Esophagus squamous epithelium (tissue), 4 donors: ENCODE measurements at regions not wholly inside any gene's neighbourhood (a gene's known extent, or its start where the extent isn't known, plus 50 kb on each side); places are given as distances from the start of the nearest gene placed in this dataset.

Experiments used
- POLR2A ChIP-seq, 4 donors: fragments of 450-650 bp; IDR thresholded peaks; one replicate each; pipeline ENCODE4 v1.6.1; 2017; ENCODE audit warnings: antibody characterized with exemption in 4 of 4, mild to moderate bottlenecking in 4 of 4, moderate library complexity in 3 of 4
- TF ChIP-seq, protein P1 (sequence below), 6 experiments: fragments of 450-650 bp in 4 of 6; fragments of 200-600 bp in 2 of 6; sonication (generic) in 2 of 6; IDR thresholded peaks; one replicate each; pipeline ENCODE4 v1.5.1; 2016 to 2019; ENCODE audit warnings: antibody characterized with exemption in 6 of 6, mild to moderate bottlenecking in 4 of 6, moderate library complexity in 4 of 6

GRCh38 chr6:103522045-103522444, 1337.7 kb downstream of the HACE1 start:
- TF ChIP-seq, protein P1, sequence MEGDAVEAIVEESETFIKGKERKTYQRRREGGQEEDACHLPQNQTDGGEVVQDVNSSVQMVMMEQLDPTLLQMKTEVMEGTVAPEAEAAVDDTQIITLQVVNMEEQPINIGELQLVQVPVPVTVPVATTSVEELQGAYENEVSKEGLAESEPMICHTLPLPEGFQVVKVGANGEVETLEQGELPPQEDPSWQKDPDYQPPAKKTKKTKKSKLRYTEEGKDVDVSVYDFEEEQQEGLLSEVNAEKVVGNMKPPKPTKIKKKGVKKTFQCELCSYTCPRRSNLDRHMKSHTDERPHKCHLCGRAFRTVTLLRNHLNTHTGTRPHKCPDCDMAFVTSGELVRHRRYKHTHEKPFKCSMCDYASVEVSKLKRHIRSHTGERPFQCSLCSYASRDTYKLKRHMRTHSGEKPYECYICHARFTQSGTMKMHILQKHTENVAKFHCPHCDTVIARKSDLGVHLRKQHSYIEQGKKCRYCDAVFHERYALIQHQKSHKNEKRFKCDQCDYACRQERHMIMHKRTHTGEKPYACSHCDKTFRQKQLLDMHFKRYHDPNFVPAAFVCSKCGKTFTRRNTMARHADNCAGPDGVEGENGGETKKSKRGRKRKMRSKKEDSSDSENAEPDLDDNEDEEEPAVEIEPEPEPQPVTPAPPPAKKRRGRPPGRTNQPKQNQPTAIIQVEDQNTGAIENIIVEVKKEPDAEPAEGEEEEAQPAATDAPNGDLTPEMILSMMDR (IDR thresholded peaks at IDR 0.05) = no peak
- TF ChIP-seq POLR2A (IDR thresholded peaks at IDR 0.05) = no peak
